ENCODE measurements at regions not wholly inside any gene's neighbourhood (a gene's known extent, or its start where the extent isn't known, plus 50 kb on each side); places are given as distances from the start of the nearest gene placed in this dataset.

- DNase-seq = no peak
Measured at GRCh38 chr5:67490543-67491321, 294.1 kb upstream of the CD180 start.

GRCh38 chr5:67488885-67489284, 292.3 kb upstream of the CD180 start:
- no peak for DNase-seq

GRCh38 chr5:67487862-67488261, 291.3 kb upstream of the CD180 start:
- no peak for DNase-seq

DNA sequence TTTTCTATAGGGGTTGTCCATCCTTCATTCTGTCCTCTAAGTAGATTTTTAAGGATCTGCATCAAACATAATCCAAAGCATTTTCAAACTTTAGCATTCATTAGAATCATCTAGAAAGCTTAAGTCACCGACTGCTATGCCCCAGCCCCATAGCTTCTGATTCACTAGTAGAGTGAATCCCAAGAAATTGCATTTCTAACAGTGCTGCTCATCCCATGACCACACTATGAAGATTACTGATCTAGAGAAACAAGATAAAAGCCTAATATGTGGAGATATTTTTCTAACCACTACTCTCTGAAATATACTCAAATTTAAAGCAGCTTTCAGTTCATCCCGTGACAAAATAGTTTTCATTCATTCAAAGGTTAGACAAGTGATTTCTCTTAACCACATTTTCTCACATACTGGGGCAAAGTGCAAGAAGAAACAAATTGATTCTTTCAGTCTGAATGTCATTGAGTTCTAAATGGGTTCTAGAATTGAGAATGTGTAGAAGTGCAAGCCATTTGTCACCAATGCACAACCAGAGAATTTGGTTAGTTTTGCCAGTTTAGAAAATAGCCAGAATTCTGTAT, 286.9 kb upstream of the CD180 start:
- no peak for DNase-seq

DNA sequence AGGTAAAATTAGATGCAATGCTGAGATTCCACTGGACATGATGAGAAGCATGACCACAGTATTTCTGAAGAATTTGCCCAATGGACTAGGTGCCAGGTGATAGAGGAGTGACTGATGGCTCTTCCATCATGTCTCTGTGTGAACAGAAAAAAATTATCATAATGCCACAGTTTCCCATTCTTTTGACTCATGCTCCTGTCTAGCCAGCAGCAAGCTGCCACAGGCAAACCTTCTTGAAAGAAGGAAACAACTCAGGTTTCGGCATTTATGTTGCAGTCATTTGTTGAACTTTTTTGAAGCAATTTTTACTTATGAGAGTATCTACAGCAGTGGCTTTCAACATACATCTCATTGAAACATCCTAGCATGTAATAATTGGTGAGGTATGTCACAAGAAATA, 284.8 kb upstream of the CD180 start:
- DNase-seq = no peak

- no peak for DNase-seq
Measured at GRCh38 chr5:67478337-67478736, 281.7 kb upstream of the CD180 start.

DNA sequence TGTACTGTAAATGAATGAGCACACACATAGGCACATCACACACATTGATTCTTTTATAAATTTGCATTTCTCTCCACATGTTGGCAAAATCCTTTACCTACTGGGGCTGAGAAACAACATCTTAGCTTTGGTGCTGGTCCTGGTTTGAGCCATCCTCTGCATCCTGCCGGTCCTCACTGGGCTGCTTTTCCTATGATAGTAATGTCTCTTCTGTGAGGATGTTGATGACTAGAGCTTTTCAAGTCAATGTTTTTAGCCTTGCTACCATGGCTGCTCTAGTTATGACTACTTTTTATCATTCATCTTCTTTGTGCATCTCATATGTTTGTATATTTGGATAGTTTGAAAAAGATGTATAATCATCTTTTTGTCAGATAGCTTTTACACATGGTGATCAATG, 280.4 kb upstream of the CD180 start:
- DNase-seq = no peak

DNA sequence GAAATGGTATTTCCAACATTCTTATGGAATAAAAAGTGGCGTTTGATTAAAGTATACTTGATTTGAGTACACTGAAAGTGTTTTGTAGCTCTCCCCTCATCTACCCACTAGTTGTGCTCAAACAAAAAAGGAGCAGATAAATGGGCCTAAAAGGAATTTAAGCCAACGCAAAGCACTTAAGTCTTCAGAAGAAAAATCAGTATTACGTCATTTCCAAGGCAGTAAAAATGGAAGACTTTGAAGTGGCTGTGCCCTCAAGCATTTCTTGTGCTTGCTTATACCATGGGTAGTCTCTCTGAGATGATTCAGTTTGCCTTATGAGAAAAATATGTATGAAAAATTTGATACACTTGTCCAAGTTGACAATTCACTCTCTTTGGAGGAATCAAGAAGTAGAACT, 279.9 kb upstream of the CD180 start:
- no peak for DNase-seq

- no peak for DNase-seq
Measured at GRCh38 chr5:67475489-67475888, 278.9 kb upstream of the CD180 start.

- DNase-seq = no peak
Measured at GRCh38 chr5:67474597-67475238, 278.1 kb upstream of the CD180 start.

DNA sequence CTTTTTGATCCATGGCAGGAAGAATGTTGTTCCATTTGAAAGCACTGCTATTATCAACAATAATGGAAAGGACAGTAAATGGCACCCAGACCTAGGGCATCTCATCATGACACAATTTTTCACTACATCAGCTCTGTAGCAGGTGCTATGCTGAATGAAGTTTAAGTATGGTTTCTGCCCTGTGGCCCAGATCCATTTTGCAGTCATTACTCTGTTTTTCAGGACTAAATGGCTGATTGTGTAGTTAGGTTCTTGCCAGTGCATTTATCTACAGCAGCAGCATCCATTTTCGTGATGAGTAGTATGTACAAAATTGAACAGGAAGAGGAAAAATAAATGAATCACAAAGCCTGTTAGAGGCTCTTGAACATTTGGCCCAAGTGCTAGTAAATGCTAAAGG, 270.5 kb upstream of the CD180 start:
- DNase-seq = no peak

GRCh38 chr5:67465537-67466207, 269.1 kb upstream of the CD180 start:
- no peak for DNase-seq

DNA sequence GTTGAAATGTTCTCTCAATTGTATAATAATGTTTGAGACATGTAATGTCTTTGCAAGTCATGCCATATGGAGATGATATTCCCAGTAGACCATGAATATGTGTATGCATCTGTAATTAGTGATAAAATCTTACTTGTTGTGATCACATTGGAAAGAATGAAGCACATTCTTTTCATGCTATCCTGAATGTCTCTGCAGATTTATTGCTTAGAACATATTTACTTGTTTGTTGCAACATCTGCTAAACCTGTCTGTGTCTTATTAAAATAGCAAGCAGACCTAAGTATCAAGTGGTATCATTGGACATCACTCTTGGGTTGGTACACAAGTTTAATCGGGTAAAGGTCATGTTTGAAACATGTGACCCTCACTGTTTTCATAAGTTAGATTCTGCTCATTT, 265.5 kb upstream of the CD180 start:
- no peak for DNase-seq

DNA sequence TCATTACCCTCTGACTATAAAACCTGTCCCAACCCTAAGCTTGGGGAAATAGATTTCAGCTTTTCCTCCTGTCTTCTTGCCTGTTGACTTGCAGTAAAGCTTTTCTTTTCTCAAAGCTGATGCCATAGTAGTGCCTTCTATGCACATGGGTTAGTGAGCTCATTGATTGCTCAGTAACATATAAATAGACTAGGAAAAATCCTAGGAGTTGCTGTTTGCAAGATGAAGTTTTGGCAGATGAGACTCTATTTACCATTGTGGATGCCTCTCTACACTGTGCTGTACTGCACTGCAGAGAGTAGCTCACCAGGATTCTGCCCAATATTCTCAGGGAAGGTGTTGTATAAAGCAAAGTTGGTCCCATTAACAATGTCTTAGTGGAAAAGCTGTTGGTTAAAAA, 262.7 kb upstream of the CD180 start:
- DNase-seq = no peak

GRCh38 chr5:67455970-67456369, 259.4 kb upstream of the CD180 start:
- DNase-seq = no peak

DNA sequence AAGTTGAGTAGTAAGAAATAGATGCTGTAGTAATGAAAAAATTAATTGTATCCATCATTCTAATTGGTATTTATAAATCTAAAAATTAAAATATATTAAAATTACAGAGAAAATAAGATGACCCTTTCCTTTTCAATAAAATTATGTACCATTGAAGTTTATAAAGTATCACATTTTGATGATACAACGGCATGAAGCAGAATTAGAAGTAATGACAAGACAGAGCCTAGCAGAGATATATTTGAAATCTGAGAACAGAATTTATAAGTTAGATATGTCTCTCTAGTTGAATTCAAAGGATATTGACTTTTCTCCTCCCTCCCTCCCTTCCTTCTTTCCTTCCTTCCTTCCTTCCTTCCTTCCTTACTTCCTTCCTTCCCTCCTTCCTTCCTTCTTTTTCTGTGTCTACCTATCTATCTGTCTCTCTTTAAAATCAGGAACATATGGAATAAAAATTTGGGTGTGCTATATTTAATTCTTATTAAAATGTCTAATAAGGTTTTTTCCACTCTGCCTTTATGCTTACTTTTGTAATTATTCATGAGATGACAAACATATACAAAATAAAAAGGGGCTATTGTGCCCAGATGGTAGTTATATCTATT, 258.5 kb upstream of the CD180 start:
- no peak for DNase-seq

GRCh38 chr5:67453111-67453905, 256.7 kb upstream of the CD180 start:
- no peak for DNase-seq

DNA sequence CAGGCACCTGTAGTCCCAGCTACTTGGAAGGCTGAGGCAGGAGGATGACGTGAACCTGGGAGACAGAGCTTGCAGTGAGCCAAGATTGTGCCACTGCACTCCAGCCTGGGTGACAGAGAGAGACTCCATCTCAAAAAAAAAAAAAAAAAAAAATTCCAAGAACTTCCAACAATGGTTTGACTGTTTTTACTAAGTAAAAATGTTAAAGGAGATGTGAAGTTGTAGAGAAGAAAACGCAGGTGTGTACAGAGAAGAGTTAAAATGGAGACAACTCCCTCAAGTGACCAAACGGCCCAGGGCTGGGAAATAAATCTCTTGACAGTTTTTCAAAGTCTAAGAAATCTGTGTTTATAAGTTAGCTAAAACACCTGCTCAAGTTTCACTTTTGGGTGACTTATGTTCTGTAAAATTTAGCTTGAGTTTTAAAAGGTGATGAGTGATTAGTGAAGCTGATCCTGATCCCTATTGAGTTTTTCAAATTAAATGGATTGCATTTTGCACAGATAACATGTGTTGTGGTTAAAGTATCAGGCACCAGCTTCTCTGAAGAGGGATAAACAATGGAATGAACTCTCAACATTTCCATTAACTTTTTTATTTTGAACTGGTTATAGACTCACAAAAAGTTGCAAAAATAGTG, 255.2 kb upstream of the CD180 start:
- DNase-seq = no peak

DNA sequence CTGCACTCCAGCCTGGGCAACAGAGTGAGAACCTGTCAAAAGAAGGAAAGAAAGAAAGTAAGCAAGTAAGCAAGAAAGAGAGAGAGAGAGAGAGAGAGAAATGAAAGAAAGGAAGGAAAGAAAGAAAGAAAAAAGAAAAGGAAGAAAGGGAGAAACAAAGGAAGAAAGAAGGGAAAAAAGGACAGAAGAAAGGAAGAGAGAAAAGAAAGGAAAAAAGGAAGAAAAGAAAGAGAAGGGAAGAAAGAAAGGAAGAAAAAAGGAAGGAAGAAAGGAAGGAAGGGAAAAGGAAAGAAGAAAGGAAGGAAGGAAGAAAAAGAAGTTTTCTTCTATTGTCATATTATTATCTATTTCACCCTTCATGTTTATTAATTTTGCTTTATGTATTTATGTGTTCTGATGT, 251.1 kb upstream of the CD180 start:
- DNase-seq = no peak

GRCh38 chr5:67437905-67438845, 241.6 kb upstream of the CD180 start:
- DNase-seq = no peak

GRCh38 chr5:67435032-67435431, 238.4 kb upstream of the CD180 start:
- no peak for DNase-seq
